ENCODE measurements at regions not wholly inside any gene's neighbourhood (a gene's known extent, or its start where the extent isn't known, plus 50 kb on each side); places are given as distances from the start of the nearest gene placed in this dataset.
"Not testable (repeated sequence)": the region's sequence is repeated elsewhere in the genome, so short reads cannot be mapped to it uniquely, and the experiment has no call there.

GRCh38 chr11:3583476-3583875 lies 58.3 kb downstream of the ART5 start:
- DNase-seq, result not testable (repeated sequence)

GRCh38 chr11:3581389-3581725 lies 60.4 kb downstream of the ART5 start:
- DNase-seq, result not testable (repeated sequence)

GRCh38 chr11:3580487-3581388 lies 61.1 kb downstream of the ART5 start:
- DNase-seq, result peak; percentile 92

- not testable (repeated sequence) for DNase-seq
These were observed 62.0 kb downstream of the ART5 start for GRCh38 chr11:3579600-3580459.

GRCh38 chr11:3576066-3576604 lies 65.7 kb downstream of the ART5 start:
- not testable (repeated sequence) for DNase-seq

- DNase-seq, result not testable (repeated sequence)
These were observed 68.7 kb downstream of the ART5 start for GRCh38 chr11:3572976-3573647.

- DNase-seq, result not testable (repeated sequence)
These were observed 70.0 kb downstream of the ART5 start for GRCh38 chr11:3571752-3572151.

- DNase-seq, result not testable (repeated sequence)
These were observed 76.0 kb downstream of the ART5 start for GRCh38 chr11:3565838-3566237.

GRCh38 chr11:3564383-3564782 lies 77.4 kb downstream of the ART5 start:
- not testable (repeated sequence) for DNase-seq

GRCh38 chr11:3554621-3555020 lies 87.2 kb downstream of the ART5 start:
- not testable (repeated sequence) for DNase-seq

GRCh38 chr11:3544990-3545389 lies 96.8 kb downstream of the ART5 start:
- DNase-seq, result not testable (repeated sequence)

GRCh38 chr11:3538220-3538619 lies 103.6 kb downstream of the ART5 start:
- DNase-seq, result not testable (repeated sequence)

GRCh38 chr11:3537254-3537653 lies 104.5 kb downstream of the ART5 start:
- not testable (repeated sequence) for DNase-seq

GRCh38 chr11:3532958-3533357 lies 108.8 kb downstream of the ART5 start:
- DNase-seq, result not testable (repeated sequence)

GRCh38 chr11:3531280-3531679 lies 110.5 kb downstream of the ART5 start:
- DNase-seq, result not testable (repeated sequence)

GRCh38 chr11:3523567-3523966 lies 118.2 kb downstream of the ART5 start:
- not testable (repeated sequence) for DNase-seq

GRCh38 chr11:3520905-3521304 lies 120.9 kb downstream of the ART5 start:
- not testable (repeated sequence) for DNase-seq

- not testable (repeated sequence) for DNase-seq
These were observed 122.0 kb downstream of the ART5 start for GRCh38 chr11:3519841-3520240.

- DNase-seq, result not testable (repeated sequence)
These were observed 124.7 kb downstream of the ART5 start for GRCh38 chr11:3516934-3517567.

GRCh38 chr11:3516345-3516933 lies 125.4 kb downstream of the ART5 start:
- not testable (repeated sequence) for DNase-seq

GRCh38 chr11:3514635-3515424 lies 127.0 kb downstream of the ART5 start:
- DNase-seq, result not testable (repeated sequence)

All from activated CD8-positive, alpha-beta memory T cell treated with anti-CD3 and anti-CD28 coated beads, Interleukin-2, amount 50 U/mL, for 48 hours (primary cell).